Renal cortical epithelial cell (primary cell): ENCODE measurements at regions not wholly inside any gene's neighbourhood (a gene's known extent, or its start where the extent isn't known, plus 50 kb on each side); places are given as distances from the start of the nearest gene placed in this dataset.
"Not testable (repeated sequence)": the region's sequence is repeated elsewhere in the genome, so short reads cannot be mapped to it uniquely, and the experiment has no call there.

Experiments used
- DNase-seq: peaks from one replicate; pipeline ENCODE4 v3.0.0-alpha.2; 2011; ENCODE audit warnings: low read depth

- DNase-seq = no peak
These were observed 146.8 kb upstream of the TMPRSS15 start for GRCh38 chr21:18550361-18550760.

DNA sequence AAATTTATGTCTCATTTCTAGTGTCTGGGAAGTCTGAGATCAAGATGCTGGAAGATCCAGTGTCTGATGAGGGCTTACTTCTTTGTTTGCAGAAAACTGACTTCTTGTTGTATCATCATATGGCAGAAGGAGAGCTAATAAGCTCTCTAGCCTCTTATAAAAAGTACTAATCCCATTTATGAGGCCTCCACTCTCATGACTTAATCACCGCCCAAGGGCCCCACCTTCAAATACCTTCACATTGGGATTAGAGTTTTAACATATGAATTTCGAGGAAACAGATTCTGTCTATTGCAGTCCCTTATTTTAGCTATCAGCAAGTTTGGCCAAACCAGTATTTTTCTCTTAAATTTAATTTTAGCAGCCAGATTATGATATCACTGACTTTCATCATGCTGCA is 150.2 kb upstream of the TMPRSS15 start:
- no peak for DNase-seq

GRCh38 chr21:18567770-18568169 is 164.2 kb upstream of the TMPRSS15 start:
- DNase-seq = not testable (repeated sequence)

- DNase-seq = no peak
These were observed 184.5 kb upstream of the TMPRSS15 start for GRCh38 chr21:18588001-18588662.

GRCh38 chr21:18601146-18601545 is 197.6 kb upstream of the TMPRSS15 start:
- DNase-seq = no peak

DNA sequence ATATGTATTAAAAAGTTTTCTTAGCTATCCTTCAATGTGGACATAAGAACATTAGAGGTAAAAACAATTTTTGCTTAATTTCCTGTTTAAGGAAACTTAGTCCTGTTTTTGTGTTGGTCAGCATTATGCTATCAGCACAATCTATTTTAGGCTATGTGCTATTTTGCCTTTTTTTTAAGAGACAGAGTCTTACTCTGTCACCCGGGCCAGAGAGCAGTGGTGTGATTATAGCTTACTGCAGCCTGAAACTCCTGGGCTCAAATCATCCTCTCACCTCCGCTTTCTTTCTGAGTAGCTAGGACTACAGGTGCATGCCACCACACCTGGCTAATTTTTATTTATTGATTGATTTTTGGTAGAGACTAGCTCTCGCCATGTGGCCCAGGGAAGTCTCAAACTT is 199.1 kb upstream of the TMPRSS15 start:
- no peak for DNase-seq

- no peak for DNase-seq
These were observed 199.7 kb upstream of the TMPRSS15 start for GRCh38 chr21:18603261-18603660.

- DNase-seq = no peak
These were observed 200.4 kb upstream of the TMPRSS15 start for GRCh38 chr21:18603980-18604379.

GRCh38 chr21:18608226-18608625 is 204.6 kb upstream of the TMPRSS15 start:
- DNase-seq = no peak

GRCh38 chr21:18614303-18614702 is 210.7 kb upstream of the TMPRSS15 start:
- DNase-seq = no peak

GRCh38 chr21:18617291-18617690 is 213.7 kb upstream of the TMPRSS15 start:
- DNase-seq = no peak

DNA sequence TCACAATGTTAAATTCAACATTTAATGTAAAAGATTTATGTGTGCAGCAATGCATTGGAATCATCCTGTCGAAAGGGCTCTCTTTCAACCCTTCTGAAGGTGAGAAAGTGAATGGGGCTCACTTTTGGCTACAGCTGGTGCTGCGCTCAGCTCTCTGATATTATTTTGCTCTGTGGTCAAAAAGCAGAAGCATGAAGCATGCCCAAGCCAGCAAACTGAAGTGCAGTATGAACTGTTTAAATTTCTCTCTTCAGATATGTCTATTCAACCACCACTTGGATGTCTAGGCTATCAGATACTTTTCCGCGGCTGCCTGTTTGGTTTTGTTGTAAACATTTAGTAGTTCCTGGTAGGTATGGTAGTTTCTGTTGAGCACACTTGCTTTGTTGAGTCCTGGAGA is 216.9 kb upstream of the TMPRSS15 start:
- DNase-seq = no peak

DNA sequence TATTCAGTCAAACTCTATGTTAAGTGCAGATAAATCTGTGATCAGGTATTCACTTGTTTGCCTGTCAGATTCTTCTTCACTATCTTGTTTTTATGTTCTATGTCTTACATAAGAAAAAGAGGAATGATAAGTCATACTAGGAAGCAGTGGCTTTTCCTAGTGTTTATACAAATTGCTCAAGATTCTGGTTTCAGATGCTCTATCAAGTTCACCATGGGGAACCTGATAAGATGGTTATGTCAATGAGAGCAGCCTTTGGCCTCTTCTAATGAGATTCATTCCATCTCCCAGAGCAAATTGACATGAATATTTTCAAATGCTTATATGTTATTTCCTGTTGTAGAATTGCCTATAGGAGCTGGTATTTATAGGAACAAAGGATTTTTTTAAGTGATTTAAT is 218.8 kb upstream of the TMPRSS15 start:
- no peak for DNase-seq

DNA sequence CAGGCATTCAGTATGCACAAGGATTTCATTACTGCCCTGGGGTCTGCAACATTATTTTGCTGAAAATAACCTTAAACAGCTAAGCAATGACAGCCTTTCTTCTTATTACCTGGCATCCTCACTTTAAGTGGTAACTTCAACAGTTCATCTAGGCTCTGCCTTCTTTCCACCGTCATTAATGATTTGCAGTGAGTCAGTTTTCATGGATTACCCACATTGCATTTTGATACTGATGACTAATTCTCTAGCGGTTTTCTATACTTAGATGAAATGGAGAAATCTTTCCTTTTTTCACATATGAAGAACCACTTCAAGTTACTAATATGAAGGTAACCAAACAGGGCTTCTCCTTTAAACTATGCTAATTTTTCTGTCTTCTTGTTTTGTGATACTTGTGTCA is 226.9 kb upstream of the TMPRSS15 start:
- no peak for DNase-seq

- DNase-seq = no peak
These were observed 233.3 kb upstream of the TMPRSS15 start for GRCh38 chr21:18636897-18637296.

- no peak for DNase-seq
These were observed 242.5 kb upstream of the TMPRSS15 start for GRCh38 chr21:18646116-18646515.

DNA sequence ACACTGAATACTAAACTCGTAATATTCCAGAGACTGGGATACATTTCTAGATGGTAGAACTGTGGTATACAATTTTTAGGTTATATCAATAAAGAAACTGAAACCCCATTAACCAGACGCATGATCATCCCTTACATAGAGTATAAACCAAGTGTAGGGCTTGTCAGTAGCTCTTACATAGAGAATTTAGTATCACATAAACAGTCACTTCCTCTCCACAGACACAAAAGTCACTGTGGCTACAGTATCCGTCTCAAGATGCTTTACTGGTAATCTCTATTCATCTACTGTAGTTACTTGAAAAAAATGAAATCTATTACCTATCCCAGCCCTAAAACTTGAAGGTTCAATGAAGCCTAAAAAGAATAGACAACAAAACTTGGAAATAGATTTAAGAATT is 252.3 kb upstream of the TMPRSS15 start:
- DNase-seq = no peak

DNA sequence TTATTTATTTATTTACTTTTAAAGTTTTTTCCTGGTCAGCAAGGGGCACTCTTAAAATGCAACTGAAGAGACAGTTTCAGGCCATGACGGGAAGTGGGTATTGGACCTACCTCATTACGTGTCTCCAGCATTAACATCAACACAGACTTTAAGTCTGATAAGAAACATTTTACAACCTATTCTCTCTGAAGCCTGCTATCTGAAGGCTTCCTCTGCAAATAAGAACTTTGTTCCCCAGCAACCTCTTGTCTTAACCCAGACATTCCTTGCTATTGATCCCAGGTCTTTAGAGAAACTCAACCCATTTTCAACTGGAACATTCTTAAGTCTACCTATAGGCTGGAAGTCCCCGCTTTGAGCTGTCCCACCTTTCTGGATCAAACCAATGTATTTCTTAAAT is 258.3 kb upstream of the TMPRSS15 start:
- DNase-seq = no peak

GRCh38 chr21:18663663-18664062 is 260.1 kb upstream of the TMPRSS15 start:
- DNase-seq = no peak

DNA sequence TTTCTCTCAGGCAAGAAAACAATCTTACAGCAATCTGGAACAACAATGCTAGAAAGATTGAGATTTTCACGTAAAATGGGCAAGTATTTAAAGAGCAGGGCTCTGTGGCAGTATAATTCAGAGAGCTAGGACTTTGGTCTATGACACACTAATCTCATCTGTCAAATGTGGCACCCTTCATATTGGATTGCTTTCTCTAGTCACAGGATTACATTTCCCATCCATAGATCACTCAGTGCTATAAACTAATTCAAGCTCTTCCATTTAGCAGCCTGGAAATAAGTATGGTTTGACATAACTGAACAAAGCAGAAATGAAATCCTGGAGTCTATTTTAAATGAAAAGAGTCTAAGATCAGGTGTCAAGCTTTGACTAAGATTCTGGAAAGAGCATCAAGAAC is 263.1 kb upstream of the TMPRSS15 start:
- DNase-seq = no peak

DNA sequence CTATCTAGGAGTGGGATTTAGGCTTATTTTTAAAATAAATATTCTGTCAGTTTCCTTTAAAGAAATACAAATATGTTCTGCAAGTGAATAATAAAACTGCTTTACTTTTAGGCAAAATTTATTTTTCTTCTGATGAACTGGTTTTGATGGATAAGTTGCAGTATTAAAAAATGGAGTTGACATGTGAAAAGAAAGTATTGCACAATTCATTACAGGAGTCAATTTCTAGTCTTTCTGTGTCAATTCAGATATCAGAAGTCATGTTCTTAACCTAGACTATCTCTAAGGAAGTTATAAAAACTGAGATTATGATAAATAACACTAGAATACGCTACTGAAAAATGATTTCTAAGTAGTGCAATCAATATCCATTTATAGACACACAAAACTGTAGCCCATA is 270.2 kb upstream of the TMPRSS15 start:
- DNase-seq = no peak

DNA sequence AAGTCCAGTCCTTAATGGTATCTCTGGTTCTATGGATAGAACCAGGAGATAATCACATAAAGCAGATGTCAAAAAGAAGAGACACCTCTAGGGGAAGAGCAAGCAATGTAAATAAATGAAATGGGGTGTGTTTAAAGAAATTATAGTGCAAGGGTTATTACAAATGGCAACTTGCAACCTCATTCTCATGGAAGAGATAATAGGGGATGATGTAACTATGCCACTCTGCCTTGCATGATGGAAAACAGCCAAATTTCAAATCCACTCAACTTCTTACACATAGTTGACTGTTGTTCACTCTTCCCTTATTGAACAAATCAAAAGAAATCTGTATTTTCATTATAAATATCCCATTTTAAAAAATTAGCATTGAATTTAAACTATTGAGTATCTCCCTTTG is 274.0 kb upstream of the TMPRSS15 start:
- DNase-seq = no peak

- DNase-seq = no peak
These were observed 302.4 kb upstream of the TMPRSS15 start for GRCh38 chr21:18705971-18706370.

- DNase-seq = no peak
These were observed 308.1 kb upstream of the TMPRSS15 start for GRCh38 chr21:18711662-18712061.
